ENCODE measurements at regions not wholly inside any gene's neighbourhood (a gene's known extent, or its start where the extent isn't known, plus 50 kb on each side); places are given as distances from the start of the nearest gene placed in this dataset.

DNA sequence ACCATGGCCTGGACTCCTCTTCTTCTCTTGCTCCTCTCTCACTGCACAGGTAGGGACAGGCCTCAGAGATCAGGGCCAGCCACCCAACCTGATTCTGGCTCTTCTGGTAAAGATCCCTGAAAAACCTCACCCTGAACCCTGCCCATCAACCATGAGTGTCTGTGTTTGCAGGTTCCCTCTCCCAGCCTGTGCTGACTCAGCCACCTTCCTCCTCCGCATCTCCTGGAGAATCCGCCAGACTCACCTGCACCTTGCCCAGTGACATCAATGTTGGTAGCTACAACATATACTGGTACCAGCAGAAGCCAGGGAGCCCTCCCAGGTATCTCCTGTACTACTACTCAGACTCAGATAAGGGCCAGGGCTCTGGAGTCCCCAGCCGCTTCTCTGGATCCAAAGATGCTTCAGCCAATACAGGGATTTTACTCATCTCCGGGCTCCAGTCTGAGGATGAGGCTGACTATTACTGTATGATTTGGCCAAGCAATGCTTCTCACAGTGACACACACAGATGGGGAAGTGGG is 80.9 kb downstream of the ZNF280B start:
- Histone ChIP-seq H3K36me3 (ENCODE audit: control insufficient read depth in 2 of 4, insufficient read depth in 4 of 4, low read length in 3 of 4) (no peaks in the 10 kb centered on the region), H2AFZ (ENCODE audit: low read length) (no peak overlapping the region), H2AK5ac (ENCODE audit: low read depth, low read length) (no peak overlapping the region), H3K4me3 (ENCODE audit: extremely low read depth in 1 of 4, insufficient read depth in 2 of 4, low read depth in 3 of 4, low read length in 4 of 4) (no peak overlapping the region), H3K4ac (replicated peaks; ENCODE audit: insufficient read length, low read depth, low read length) (no peak overlapping the region), H3K27ac (ENCODE audit: low read depth, low read length) (no peak overlapping the region), H4K20me1 (replicated peaks in 1 of 2; ENCODE audit: control insufficient read depth in 1 of 2, insufficient read depth in 2 of 2, low read length in 2 of 2) (peaks cover 0 to 1% of the 10 kb centered on the region in 2 experiments), H4K8ac (ENCODE audit: extremely low read depth, insufficient read depth, low read length) (no peak overlapping the region), H3K79me1 (ENCODE audit: low read depth, low read length) (no peaks in the 10 kb centered on the region), H2BK12ac (ENCODE audit: low read depth, low read length) (no peak overlapping the region), H3K56ac (replicated peaks; ENCODE audit: insufficient read length, low read depth, low read length) (no peak overlapping the region), H3K4me2 (ENCODE audit: insufficient read depth in 1 of 2, low read depth in 2 of 2, low read length in 2 of 2) (no peak overlapping the region), H3K27me3 (replicated peaks in 1 of 4; ENCODE audit: control insufficient read depth in 3 of 4, extremely low read depth in 1 of 4, insufficient read depth in 3 of 4, low read length in 3 of 4) (peaks cover 63 to 92% (median 84%) of the 10 kb centered on the region in 4 experiments), H3K18ac (ENCODE audit: extremely low read depth, low read length) (no peak overlapping the region), H3K79me2 (ENCODE audit: control insufficient read depth in 1 of 2, insufficient read depth in 2 of 2, low read length in 2 of 2) (no peaks in the 10 kb centered on the region), H2BK120ac (replicated peaks; ENCODE audit: low read depth, low read length) (no peak overlapping the region), H3K23ac (ENCODE audit: insufficient read length) (no peak overlapping the region), H2BK5ac (ENCODE audit: low read depth, low read length) (no peak overlapping the region), H3K9me3 (ENCODE audit: insufficient read depth in 2 of 2, low read depth in 1 of 2, low read length in 1 of 2) (no peaks in the 10 kb centered on the region), H4K5ac (ENCODE audit: insufficient read length, low read depth, low read length) (no peak overlapping the region), H4K91ac (replicated peaks; ENCODE audit: insufficient read length, low read length) (no peak overlapping the region), H3K9ac (replicated peaks in 1 of 4; ENCODE audit: extremely low read depth in 1 of 4, low read depth in 3 of 4, low read length in 3 of 4) (no peak overlapping the region), H3K4me1 (replicated peaks in 1 of 4; ENCODE audit: control insufficient read depth in 3 of 4, insufficient read depth in 4 of 4, low read length in 3 of 4) (no peaks in the 10 kb centered on the region; a peak in 1 of 7 replicates), H3K14ac (ENCODE audit: insufficient read length) (no peak overlapping the region), H2BK20ac (ENCODE audit: low read length) (no peak overlapping the region), H3K23me2 (ENCODE audit: low read depth, low read length) (no peaks in the 10 kb centered on the region), H2BK15ac (ENCODE audit: low read length) (no peak overlapping the region)
- no peak for TF ChIP-seq JUN (IDR thresholded peaks at IDR 0.05; ENCODE audit: low read depth, low read length)
- TF ChIP-seq MAFK (IDR thresholded peaks at IDR 0.05; ENCODE audit: low read depth, low read length) = no peak
- no peak for TF ChIP-seq HDAC2 (IDR thresholded peaks at IDR 0.05; ENCODE audit: borderline replicate concordance in 1 of 2, low read depth in 2 of 2, low read length in 2 of 2)
- TF ChIP-seq, protein P1, sequence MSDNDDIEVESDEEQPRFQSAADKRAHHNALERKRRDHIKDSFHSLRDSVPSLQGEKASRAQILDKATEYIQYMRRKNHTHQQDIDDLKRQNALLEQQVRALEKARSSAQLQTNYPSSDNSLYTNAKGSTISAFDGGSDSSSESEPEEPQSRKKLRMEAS (IDR thresholded peaks at IDR 0.05) = no peak
- TF ChIP-seq SIRT6 (IDR thresholded peaks at IDR 0.05; ENCODE audit: low read length) = no peak
- no peak for TF ChIP-seq POLR2AphosphoS5 (IDR thresholded peaks at IDR 0.05; ENCODE audit: low read depth, low read length)
- no peak for TF ChIP-seq CREB1 (IDR thresholded peaks at IDR 0.05)
- FAIRE-seq (no peak), DNase-seq (ENCODE audit: low read depth in 1 of 2, low spot score in 2 of 2) (no peak)
- ChIA-PET CTCF (ENCODE audit: partially characterized antibody) (interaction anchor here (0.9 to 7.2 kb wide), 4 partner anchors 37 to 702 kb away, joined by 3 to 64 read pairs (median 3); no protein-coding TSS in a partner anchor), POLR2A (ENCODE audit: partially characterized antibody) (no interaction called here)
- WGBS, 2 experiments (ENCODE audit: extremely low coverage in 1 of 2, insufficient coverage in 1 of 2, insufficient read length in 1 of 2, insufficient replicate concordance in 2 of 2, low coverage in 1 of 2, low lambda C conversion rate in 2 of 2, missing lambda C conversion rate in 1 of 2) = 91% methylated on average over 4 of the region's 4 CpGs; no CpG with 5 or more reads in 1 of the 2 experiments

Measured in H1 (cell line).